SK-N-MC (cell line): ENCODE measurements at regions not wholly inside any gene's neighbourhood (a gene's known extent, or its start where the extent isn't known, plus 50 kb on each side); places are given as distances from the start of the nearest gene placed in this dataset.

Experiments used
- DNase-seq: peaks from one replicate; pipeline ENCODE4 v3.0.0-alpha.2; 2011; ENCODE audit warnings: low read depth, low spot score
- H3K27ac ChIP-seq: fragments of 200-600 bp; sonication (generic); 2 replicates; pipeline ENCODE4 v1.5.1; 2016; ENCODE audit warnings: mixed run types
- H3K36me3 ChIP-seq: fragments of 200-600 bp; sonication (generic); 2 replicates; pipeline ENCODE4 v1.6.1; 2017; ENCODE audit warnings: antibody characterized with exemption, low read length, mixed read lengths; ENCODE audit not compliant: insufficient read depth
- H3K4me3 ChIP-seq: fragments of 200-600 bp; sonication (generic); 2 replicates; pipeline ENCODE4 v1.5.1; 2016
- H3K9ac ChIP-seq: fragments of 200-600 bp; sonication (generic); 2 replicates; pipeline ENCODE4 v1.8.0; 2017; ENCODE audit warnings: mixed run types, mixed read lengths; ENCODE audit not compliant: insufficient read length
- H3K9me3 ChIP-seq: fragments of 200-600 bp; sonication (generic); 2 replicates; pipeline ENCODE4 v1.6.1; 2017; ENCODE audit warnings: low read depth, mild to moderate bottlenecking, antibody characterized with exemption, low read length, moderate library complexity, mixed read lengths
- EZH2 ChIP-seq: fragments of 200-600 bp; sonication (generic); IDR thresholded peaks from one replicate; pipeline ENCODE4 v1.6.1; 2017; ENCODE audit warnings: antibody characterized with exemption
- FOXP2 ChIP-seq: optimal IDR thresholded peaks from 2 replicates; pipeline ENCODE3; 2011; ENCODE audit warnings: mild to moderate bottlenecking, moderate library complexity; ENCODE audit not compliant: insufficient read depth; ENCODE audit errors: extremely low read length, control extremely low read depth
- POLR2AphosphoS5 ChIP-seq: IDR thresholded peaks from 2 replicates; pipeline ENCODE4 v1.6.1; 2012; ENCODE audit warnings: mild to moderate bottlenecking, low read depth, low read length, borderline replicate concordance

GRCh38 chr2:6082625-6083018, 390.4 kb downstream of the SOX11 start:
- DNase-seq, result no peak
- no peak overlapping the region for H3K27ac ChIP-seq
- no peaks in the 10 kb centered on the region for H3K9me3 ChIP-seq
- H3K36me3 ChIP-seq, result no peaks in the 10 kb centered on the region
- no peak for TF ChIP-seq POLR2AphosphoS5
- no peak overlapping the region for H3K9ac ChIP-seq
- H3K4me3 ChIP-seq, result no peak overlapping the region

- Histone ChIP-seq H3K9ac (no peak overlapping the region), H3K36me3 (no peaks in the 10 kb centered on the region), H3K27ac (no peak overlapping the region), H3K4me3 (no peak overlapping the region), H3K9me3 (no peaks in the 10 kb centered on the region)
- no peak for TF ChIP-seq EZH2
- no peak for TF ChIP-seq FOXP2
- TF ChIP-seq POLR2AphosphoS5, result no peak
- DNase-seq, result no peak
Observed at GRCh38 chr2:6083136-6083535, 391.0 kb downstream of the SOX11 start.

GRCh38 chr2:6089474-6089873, 397.3 kb downstream of the SOX11 start:
- DNase-seq, result no peak
- Histone ChIP-seq H3K4me3 (no peak overlapping the region), H3K9ac (no peak overlapping the region), H3K27ac (no peak overlapping the region), H3K9me3 (no peaks in the 10 kb centered on the region), H3K36me3 (no peaks in the 10 kb centered on the region)
- TF ChIP-seq POLR2AphosphoS5 (no peak), EZH2 (no peak), FOXP2 (no peak)

GRCh38 chr2:6103372-6103771, 411.2 kb downstream of the SOX11 start:
- no peak overlapping the region for H3K9ac ChIP-seq
- no peaks in the 10 kb centered on the region for H3K9me3 ChIP-seq
- no peak for DNase-seq
- no peaks in the 10 kb centered on the region for H3K36me3 ChIP-seq
- no peak for TF ChIP-seq FOXP2
- H3K27ac ChIP-seq, result no peak overlapping the region
- H3K4me3 ChIP-seq, result no peak overlapping the region

DNA sequence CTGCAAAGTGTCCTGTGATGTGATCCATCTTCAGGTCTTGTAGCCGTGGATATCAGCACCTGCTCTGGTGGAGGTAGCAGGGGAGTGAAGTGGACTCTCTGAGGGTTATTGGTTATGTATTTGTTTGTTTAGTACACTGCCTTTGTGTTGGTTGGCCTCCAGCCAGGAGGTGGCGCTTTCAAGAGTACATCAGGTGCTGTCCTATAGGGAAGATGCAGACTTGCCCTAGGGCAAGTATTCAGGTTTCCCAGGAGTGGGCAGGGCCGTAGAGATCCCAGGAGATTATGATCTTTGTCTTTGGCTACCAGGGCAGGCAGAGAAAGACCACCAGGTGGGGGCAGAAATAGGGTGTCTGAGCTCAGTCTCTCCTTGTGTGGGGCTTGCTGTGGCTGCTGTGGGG, 411.8 kb downstream of the SOX11 start:
- Histone ChIP-seq H3K9me3 (no peaks in the 10 kb centered on the region), H3K4me3 (no peak overlapping the region), H3K9ac (no peak overlapping the region), H3K36me3 (no peaks in the 10 kb centered on the region), H3K27ac (no peak overlapping the region)
- no peak for DNase-seq
- TF ChIP-seq EZH2 (no peak), FOXP2 (no peak), POLR2AphosphoS5 (no peak)

DNA sequence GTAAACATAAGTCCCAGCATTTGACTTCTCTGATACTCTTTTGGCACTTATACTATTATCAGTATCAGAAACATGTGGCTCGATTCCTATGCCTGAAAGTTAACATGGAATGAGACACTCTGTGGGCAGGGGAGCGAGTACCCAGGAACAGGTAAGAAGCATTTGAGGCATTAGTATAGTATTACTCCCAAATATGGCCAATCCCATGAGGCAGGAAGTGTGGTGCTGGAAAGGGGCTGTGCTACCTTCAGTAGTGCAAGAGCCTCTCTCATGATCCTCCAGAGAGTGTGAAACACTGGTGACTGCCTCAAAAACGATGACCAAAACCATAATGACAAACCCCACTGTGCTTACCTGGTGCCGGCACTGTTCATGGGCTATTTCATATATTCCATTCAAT, 415.1 kb downstream of the SOX11 start:
- no peak for DNase-seq
- TF ChIP-seq FOXP2 (no peak), EZH2 (no peak), POLR2AphosphoS5 (no peak)
- Histone ChIP-seq H3K36me3 (no peaks in the 10 kb centered on the region), H3K9me3 (no peaks in the 10 kb centered on the region), H3K27ac (no peak overlapping the region), H3K9ac (no peak overlapping the region), H3K4me3 (no peak overlapping the region)

- Histone ChIP-seq H3K9me3 (no peaks in the 10 kb centered on the region), H3K27ac (no peak overlapping the region), H3K9ac (no peak overlapping the region), H3K4me3 (no peak overlapping the region), H3K36me3 (no peaks in the 10 kb centered on the region)
- DNase-seq, result no peak
- TF ChIP-seq EZH2, result no peak
Observed at GRCh38 chr2:6109831-6110230, 417.6 kb downstream of the SOX11 start.

GRCh38 chr2:6111781-6112261, 419.6 kb downstream of the SOX11 start:
- no peak overlapping the region for H3K27ac ChIP-seq
- H3K9ac ChIP-seq, result no peak overlapping the region
- no peaks in the 10 kb centered on the region for H3K36me3 ChIP-seq
- DNase-seq, result no peak
- TF ChIP-seq EZH2 (no peak), POLR2AphosphoS5 (no peak), FOXP2 (no peak)
- H3K4me3 ChIP-seq, result no peak overlapping the region
- no peaks in the 10 kb centered on the region for H3K9me3 ChIP-seq

GRCh38 chr2:6113786-6114185, 421.6 kb downstream of the SOX11 start:
- H3K4me3 ChIP-seq, result no peak overlapping the region
- no peaks in the 10 kb centered on the region for H3K9me3 ChIP-seq
- TF ChIP-seq EZH2 (no peak), POLR2AphosphoS5 (no peak), FOXP2 (no peak)
- no peaks in the 10 kb centered on the region for H3K36me3 ChIP-seq
- no peak overlapping the region for H3K9ac ChIP-seq
- H3K27ac ChIP-seq, result no peak overlapping the region
- no peak for DNase-seq

GRCh38 chr2:6127718-6128117, 435.5 kb downstream of the SOX11 start:
- Histone ChIP-seq H3K9ac (no peak overlapping the region), H3K9me3 (no peaks in the 10 kb centered on the region), H3K27ac (no peak overlapping the region), H3K4me3 (no peak overlapping the region), H3K36me3 (no peaks in the 10 kb centered on the region)
- no peak for DNase-seq
- no peak for TF ChIP-seq FOXP2
- no peak for TF ChIP-seq EZH2
- no peak for TF ChIP-seq POLR2AphosphoS5
